Tibial nerve (tissue), 4 donors: ENCODE measurements at regions not wholly inside any gene's neighbourhood (a gene's known extent, or its start where the extent isn't known, plus 50 kb on each side); places are given as distances from the start of the nearest gene placed in this dataset.

ENCODE experiments used
- DNase-seq, 2 donors: peaks; one replicate each; pipeline ENCODE4 v3.0.0-alpha.2; 2019; ENCODE audit warnings: low spot score in 2 of 2
- H3K27ac ChIP-seq, 4 donors: fragments of 200-600 bp; sonication (generic) in 3 of 4; one replicate each; pipeline ENCODE4 v1.5.1; 2017 to 2019; ENCODE audit warnings: mild to moderate bottlenecking in 1 of 4
- H3K27me3 ChIP-seq, 2 donors: fragments of 200-600 bp; sonication (generic) in 1 of 2; one replicate each; pipeline versions ENCODE4 v1.5.1 to v1.6.0; 2017 to 2019
- H3K36me3 ChIP-seq, 3 donors: fragments of 200-600 bp; sonication (generic); one replicate each; pipeline ENCODE4 v1.5.1; 2018 to 2019
- H3K4me1 ChIP-seq, 4 donors: fragments of 200-600 bp; sonication (generic) in 3 of 4; one replicate each; pipeline ENCODE4 v1.5.1; 2017 to 2019
- H3K4me3 ChIP-seq, 4 donors: fragments of 200-600 bp; sonication (generic) in 3 of 4; one replicate each; pipeline ENCODE4 v1.5.1; 2017 to 2019; ENCODE audit warnings: mild to moderate bottlenecking in 1 of 4, moderate library complexity in 1 of 4
- H3K9me3 ChIP-seq, 4 donors: fragments of 200-600 bp; sonication (generic) in 3 of 4; one replicate each; pipeline ENCODE4 v1.5.1; 2017 to 2019
- CTCF ChIP-seq, 5 experiments: fragments of 200-600 bp in 3 of 5; fragments of 450-650 bp in 2 of 5; sonication (generic) in 3 of 5; IDR thresholded peaks; one replicate each; pipeline ENCODE4 v1.5.1; 2016 to 2019; ENCODE audit warnings: antibody characterized with exemption in 5 of 5, mild to moderate bottlenecking in 3 of 5, moderate library complexity in 2 of 5
- EP300 ChIP-seq, 2 donors: sonication (generic); formaldehyde crosslinking; IDR thresholded peaks; one replicate each; pipeline ENCODE4 v1.6.1; 2017; ENCODE audit warnings: antibody characterized with exemption in 2 of 2, mild to moderate bottlenecking in 1 of 2
- POLR2A ChIP-seq, 2 donors: fragments of 450-650 bp; IDR thresholded peaks; one replicate each; pipeline ENCODE4 v1.6.1; 2017; ENCODE audit warnings: antibody characterized with exemption in 2 of 2, mild to moderate bottlenecking in 2 of 2, moderate library complexity in 2 of 2
- WGBS, 2 donors: methylation state at CpG; one replicate each; pipeline ENCODE4 v1.1.5; 2018; 5-methylcytosine and 5-hydroxymethylcytosine counted together

DNA sequence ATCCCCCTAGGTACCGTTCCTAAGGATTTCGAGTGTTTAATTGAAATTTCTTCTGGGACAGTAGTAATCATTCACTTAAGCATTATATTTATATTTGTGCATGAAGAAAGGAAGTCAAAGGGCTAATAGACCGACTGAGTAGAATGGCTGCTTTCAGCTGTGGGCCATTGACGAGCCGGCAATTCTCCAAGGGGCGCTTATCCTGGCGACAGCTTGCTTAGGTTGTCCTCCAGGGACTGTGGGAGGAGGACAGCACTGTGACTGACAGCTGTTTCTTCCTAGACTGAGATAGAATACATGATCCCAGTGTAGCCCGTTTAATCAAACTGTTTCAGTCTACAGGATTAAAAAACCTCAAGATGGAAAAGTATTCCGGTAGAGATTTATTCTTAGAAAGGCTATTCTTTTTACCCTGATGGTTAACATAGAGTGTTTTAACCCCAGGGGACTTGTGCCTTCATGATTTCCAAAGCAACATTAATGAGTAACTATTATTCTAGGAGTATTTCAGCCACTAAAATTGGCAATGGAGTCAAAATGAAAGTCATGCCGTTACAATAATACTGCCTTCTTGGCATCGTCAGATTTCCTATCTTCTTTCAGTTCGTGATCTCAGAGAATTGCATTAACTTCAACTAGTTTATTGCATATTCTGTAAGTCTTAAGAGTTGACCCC is 943.1 kb upstream of the WWC1 start:
- Histone ChIP-seq H3K4me3 (peak overlapping the region in 1 of 4 donors; percentile 18), H3K27ac (no peak overlapping the region), H3K4me1 (no peaks in the 10 kb centered on the region), H3K27me3 (no peaks in the 10 kb centered on the region), H3K9me3 (no peaks in the 10 kb centered on the region), H3K36me3 (no peaks in the 10 kb centered on the region)
- 42 to 46% methylated on average over 12 of the region's 12 CpGs for WGBS, 2 donors
- TF ChIP-seq POLR2A (IDR thresholded peaks at IDR 0.05) (no peak), CTCF (IDR thresholded peaks at IDR 0.05) (no peak), EP300 (IDR thresholded peaks at IDR 0.05) (no peak)
- DNase-seq = no peak

DNA sequence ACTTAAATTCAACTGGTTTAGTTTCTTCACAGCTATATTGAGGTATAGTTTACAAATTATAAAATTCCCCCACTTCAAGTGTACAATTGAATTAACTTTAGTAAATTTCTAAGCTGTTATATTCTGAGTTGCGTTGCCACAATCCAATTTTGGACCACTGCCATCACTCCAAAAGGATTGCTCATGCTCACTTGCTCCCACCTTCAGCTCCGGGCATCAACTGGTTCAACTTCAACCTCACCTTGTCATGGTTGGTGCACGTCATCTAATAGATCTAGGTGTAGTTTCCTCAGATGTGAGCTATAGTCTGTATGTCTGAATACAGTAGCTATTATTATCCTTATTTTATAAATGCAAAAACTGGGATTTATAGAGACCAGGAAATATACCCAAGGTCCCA is 942.5 kb upstream of the WWC1 start:
- WGBS, 2 donors = 83 to 85% methylated on average over 3 of the region's 3 CpGs
- Histone ChIP-seq H3K4me1 (no peaks in the 10 kb centered on the region), H3K27ac (no peak overlapping the region), H3K4me3 (no peak overlapping the region), H3K9me3 (no peaks in the 10 kb centered on the region), H3K36me3 (no peaks in the 10 kb centered on the region), H3K27me3 (no peaks in the 10 kb centered on the region)
- TF ChIP-seq POLR2A (IDR thresholded peaks at IDR 0.05) = no peak
- no peak for TF ChIP-seq EP300 (IDR thresholded peaks at IDR 0.05)
- no peak for TF ChIP-seq CTCF (IDR thresholded peaks at IDR 0.05)
- DNase-seq = no peak

DNA sequence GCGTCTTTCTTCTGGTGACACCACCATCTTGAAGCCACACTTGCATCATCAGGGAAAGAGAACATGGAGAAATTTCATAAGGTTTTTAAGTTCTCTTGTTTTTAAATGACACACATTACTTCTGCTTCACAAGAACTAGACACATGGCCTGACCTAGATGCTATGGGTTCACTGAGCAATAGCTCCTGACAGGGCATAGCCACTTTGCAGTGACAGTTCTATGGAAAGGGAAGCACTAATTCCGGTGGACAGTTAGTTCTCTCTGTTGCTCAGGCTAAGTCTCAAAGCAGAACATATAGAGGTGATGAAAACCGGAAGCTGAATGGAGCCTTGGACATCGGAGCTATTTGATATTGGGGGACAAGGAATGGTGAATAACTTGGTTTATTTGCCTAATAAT is 940.1 kb upstream of the WWC1 start:
- TF ChIP-seq EP300 (IDR thresholded peaks at IDR 0.05) (no peak), CTCF (IDR thresholded peaks at IDR 0.05) (no peak), POLR2A (IDR thresholded peaks at IDR 0.05) (no peak)
- WGBS, 2 donors = 87 to 93% methylated on average over 4 of the region's 4 CpGs

DNA sequence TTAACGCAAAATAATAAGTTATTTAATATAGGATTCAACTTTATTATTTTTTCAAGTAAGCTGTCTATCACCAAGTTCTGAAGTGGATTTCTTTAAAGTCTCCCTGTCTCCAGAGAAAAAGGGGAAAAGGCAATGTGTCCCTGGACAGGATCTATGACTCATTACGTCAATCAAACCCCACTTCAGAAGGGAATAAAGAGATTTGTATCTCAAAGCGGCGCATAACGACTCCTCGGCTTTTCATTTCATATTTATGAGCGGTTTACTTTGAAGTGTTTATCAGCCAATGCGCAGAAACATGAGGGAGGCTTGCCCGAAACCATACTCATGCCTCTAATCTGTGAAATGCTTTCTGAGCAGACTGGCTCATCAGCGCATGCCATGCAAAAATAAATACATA is 938.6 kb upstream of the WWC1 start:
- H3K4me1 ChIP-seq = no peaks in the 10 kb centered on the region
- no peak for DNase-seq
- H3K27me3 ChIP-seq = no peaks in the 10 kb centered on the region
- H3K9me3 ChIP-seq = no peaks in the 10 kb centered on the region
- TF ChIP-seq POLR2A (IDR thresholded peaks at IDR 0.05) (no peak), CTCF (IDR thresholded peaks at IDR 0.05) (no peak), EP300 (IDR thresholded peaks at IDR 0.05) (no peak)
- no peak overlapping the region for H3K4me3 ChIP-seq
- no peak overlapping the region for H3K27ac ChIP-seq
- no peaks in the 10 kb centered on the region for H3K36me3 ChIP-seq
- WGBS, 2 donors = 62 to 76% methylated on average over 10 of the region's 10 CpGs

More for the DNA sequence above, 940.1 kb upstream of the WWC1 start:
- H3K27ac ChIP-seq = no peak overlapping the region
- no peaks in the 10 kb centered on the region for H3K36me3 ChIP-seq
- H3K27me3 ChIP-seq = no peaks in the 10 kb centered on the region
- no peak overlapping the region for H3K4me3 ChIP-seq
- no peaks in the 10 kb centered on the region for H3K9me3 ChIP-seq
- no peak for DNase-seq
- H3K4me1 ChIP-seq = no peaks in the 10 kb centered on the region

DNA sequence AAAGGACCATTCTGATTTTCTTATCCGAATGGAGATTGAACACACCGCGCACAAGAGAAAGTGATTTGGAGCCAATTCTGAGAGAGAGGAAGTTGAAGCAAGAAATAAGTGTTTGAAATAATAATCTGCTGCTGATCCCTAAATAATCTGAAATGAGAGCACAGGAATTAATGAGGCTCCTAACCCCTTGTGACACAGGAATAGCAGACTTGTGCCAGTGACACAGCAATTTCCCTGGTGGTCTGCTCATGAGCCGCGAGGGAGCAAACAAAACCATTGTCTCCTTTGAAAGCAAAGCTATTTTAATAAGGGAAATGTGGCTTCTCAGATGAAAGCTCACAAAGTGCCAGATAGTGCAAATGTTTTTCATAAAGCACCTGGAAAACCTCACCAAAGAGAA is 936.1 kb upstream of the WWC1 start:
- Histone ChIP-seq H3K9me3 (no peaks in the 10 kb centered on the region), H3K4me3 (no peak overlapping the region), H3K27me3 (no peaks in the 10 kb centered on the region), H3K4me1 (no peaks in the 10 kb centered on the region), H3K36me3 (no peaks in the 10 kb centered on the region), H3K27ac (no peak overlapping the region)
- 63 to 65% methylated on average over 5 of the region's 5 CpGs for WGBS, 2 donors
- DNase-seq = no peak
- no peak for TF ChIP-seq CTCF (IDR thresholded peaks at IDR 0.05)
- TF ChIP-seq EP300 (IDR thresholded peaks at IDR 0.05) = no peak
- no peak for TF ChIP-seq POLR2A (IDR thresholded peaks at IDR 0.05)
